Karpas-422 (cell line): ENCODE measurements at regions not wholly inside any gene's neighbourhood (a gene's known extent, or its start where the extent isn't known, plus 50 kb on each side); places are given as distances from the start of the nearest gene placed in this dataset.

ENCODE experiments used
- DNase-seq: peaks from one replicate; pipeline ENCODE4 v3.0.0-alpha.2; 2015
- H2AFZ ChIP-seq: fragments of 200-600 bp; sonication (generic); 2 replicates; pipeline ENCODE4 v1.6.1; 2014; ENCODE audit warnings: antibody characterized with exemption, low read length, mixed read lengths
- H3K27ac ChIP-seq: fragments of 200-600 bp; sonication (generic); 2 replicates; pipeline ENCODE4 v1.5.1; 2014; ENCODE audit warnings: mild to moderate bottlenecking, low read length, moderate library complexity
- H3K27me3 ChIP-seq: fragments of 200-600 bp; sonication (generic); 2 replicates; pipeline ENCODE4 v1.6.1; 2014; ENCODE audit warnings: low read length, mixed read lengths
- H3K36me3 ChIP-seq: fragments of 200-600 bp; sonication (generic); 2 replicates; pipeline ENCODE4 v1.6.1; 2014; ENCODE audit warnings: low read length, mixed read lengths; ENCODE audit not compliant: insufficient read depth
- H3K4me1 ChIP-seq: fragments of 200-600 bp; sonication (generic); 2 replicates; pipeline ENCODE4 v1.6.1; 2014; ENCODE audit warnings: mild to moderate bottlenecking, low read length, mixed read lengths
- H3K4me2 ChIP-seq: fragments of 200-600 bp; sonication (generic); 2 replicates; pipeline ENCODE4 v1.6.1; 2014; ENCODE audit warnings: low read length, low read depth, mild to moderate bottlenecking; ENCODE audit not compliant: poor library complexity, severe bottlenecking
- H3K4me3 ChIP-seq: fragments of 200-600 bp; sonication (generic); 2 replicates; pipeline ENCODE4 v1.5.1; 2014; ENCODE audit warnings: mild to moderate bottlenecking, antibody characterized with exemption, low read length, mixed read lengths
- H3K79me2 ChIP-seq: fragments of 200-600 bp; sonication (generic); 2 replicates; pipeline ENCODE4 v1.6.1; 2014; ENCODE audit warnings: mild to moderate bottlenecking, low read length, mixed read lengths
- H3K9ac ChIP-seq: fragments of 200-600 bp; sonication (generic); 2 replicates; pipeline ENCODE4 v1.6.0; 2014; ENCODE audit warnings: low read length
- H3K9me2 ChIP-seq: fragments of 200-600 bp; sonication (generic), shearing (Covaris generic); replicated peaks from 2 replicates; pipeline ENCODE4 v1.6.0; 2014; ENCODE audit warnings: mild to moderate bottlenecking, low read length, moderate library complexity; ENCODE audit not compliant: insufficient read depth
- H3K9me3 ChIP-seq: fragments of 300-700, 200-600 bp; sonication (generic); 2 replicates; pipeline ENCODE4 v1.6.1; 2014; ENCODE audit warnings: low read length, mixed read lengths
- H4K20me1 ChIP-seq: fragments of 200-600 bp; sonication (generic); 2 replicates; pipeline ENCODE4 v1.6.1; 2014; ENCODE audit warnings: mild to moderate bottlenecking, antibody characterized with exemption, low read length, low read depth; ENCODE audit not compliant: insufficient read depth

DNA sequence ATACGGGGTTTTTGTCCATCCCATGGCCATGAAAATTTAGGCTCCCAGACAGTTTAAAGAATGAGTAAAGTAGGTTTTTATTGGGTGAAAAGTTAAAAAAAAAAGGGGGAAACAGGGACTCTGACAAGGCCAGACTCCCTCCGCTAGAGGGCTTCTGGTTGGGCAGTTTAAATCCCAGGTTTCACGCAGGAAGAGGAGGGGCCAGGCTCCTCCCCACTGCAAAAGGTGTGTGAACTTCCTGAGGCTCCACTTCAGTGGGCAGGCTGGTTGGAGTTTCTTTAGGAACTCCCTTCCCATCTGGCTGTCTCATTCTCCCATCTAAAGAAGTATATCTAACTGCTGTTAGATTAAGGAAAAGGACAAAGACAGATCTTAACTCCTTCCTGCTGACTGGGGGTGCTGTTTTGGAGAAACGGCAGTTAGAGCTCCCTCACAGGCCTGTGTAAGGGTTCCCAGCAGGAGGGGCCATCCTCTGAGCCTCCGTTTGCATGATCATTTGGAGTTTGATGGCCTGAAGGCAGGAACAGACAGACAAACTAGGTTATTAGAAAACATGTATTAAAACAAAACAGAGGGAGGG is 1160.7 kb downstream of the CNTNAP5 start:
- Histone ChIP-seq H2AFZ (no peak overlapping the region), H3K27ac (no peak overlapping the region), H4K20me1 (no peaks in the 10 kb centered on the region)

DNA sequence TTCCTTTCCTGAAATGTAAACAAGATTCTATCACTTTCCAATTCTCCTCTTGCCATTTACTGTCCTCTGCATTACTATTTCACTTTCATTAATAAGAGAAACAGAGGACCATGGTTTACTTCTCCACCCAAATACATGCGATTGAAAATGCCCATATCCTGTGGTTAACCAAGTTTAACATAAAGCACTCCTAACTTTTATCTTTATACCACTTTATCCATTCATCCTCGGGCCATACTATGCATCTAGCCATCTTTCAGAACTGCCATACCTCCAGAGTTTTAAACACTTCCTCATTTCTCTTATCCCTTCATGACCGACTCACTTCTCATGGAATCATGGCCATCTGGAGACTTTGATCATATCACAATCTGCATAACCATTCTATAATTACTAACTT is 1182.3 kb downstream of the CNTNAP5 start:
- H4K20me1 ChIP-seq = no peaks in the 10 kb centered on the region
- DNase-seq = no peak
- H2AFZ ChIP-seq = no peak overlapping the region
- no peaks in the 10 kb centered on the region for H3K79me2 ChIP-seq
- no peak overlapping the region for H3K4me2 ChIP-seq
- no peak overlapping the region for H3K9ac ChIP-seq
- no peaks in the 10 kb centered on the region for H3K4me1 ChIP-seq
- no peaks in the 10 kb centered on the region for H3K9me2 ChIP-seq
- no peaks in the 10 kb centered on the region for H3K9me3 ChIP-seq
- H3K36me3 ChIP-seq = no peaks in the 10 kb centered on the region
- H3K27ac ChIP-seq = no peak overlapping the region
- H3K27me3 ChIP-seq = no peaks in the 10 kb centered on the region
- no peak overlapping the region for H3K4me3 ChIP-seq

More for the DNA sequence above, 1160.7 kb downstream of the CNTNAP5 start:
- H3K4me3 ChIP-seq = no peak overlapping the region
- no peaks in the 10 kb centered on the region for H3K9me2 ChIP-seq
- H3K27me3 ChIP-seq = no peaks in the 10 kb centered on the region
- no peak overlapping the region for H3K9ac ChIP-seq
- no peak for DNase-seq
- no peak overlapping the region for H3K4me2 ChIP-seq
- H3K36me3 ChIP-seq = no peaks in the 10 kb centered on the region
- no peaks in the 10 kb centered on the region for H3K79me2 ChIP-seq
- H3K9me3 ChIP-seq = no peaks in the 10 kb centered on the region
- H3K4me1 ChIP-seq = no peaks in the 10 kb centered on the region

DNA sequence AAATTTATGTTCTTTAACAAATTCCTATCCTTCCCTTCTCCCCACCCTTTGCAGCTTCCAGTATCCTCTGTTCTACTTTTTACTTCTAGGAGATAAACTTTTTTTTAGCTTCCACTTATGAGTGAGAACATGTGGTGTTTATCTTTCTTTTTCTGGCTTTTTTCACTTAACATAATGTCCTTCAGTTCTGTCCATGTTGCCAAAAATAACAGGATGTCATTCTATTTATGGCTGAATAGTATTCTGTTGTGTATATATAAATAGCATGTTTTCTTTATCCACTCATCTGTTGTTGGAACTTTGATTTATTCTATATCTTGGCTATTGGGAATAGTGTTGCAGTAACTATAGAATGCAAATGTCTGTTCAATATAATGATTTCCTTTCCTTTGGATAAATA is 1191.2 kb downstream of the CNTNAP5 start:
- no peaks in the 10 kb centered on the region for H3K27me3 ChIP-seq
- no peaks in the 10 kb centered on the region for H3K79me2 ChIP-seq
- H3K9ac ChIP-seq = no peak overlapping the region
- no peaks in the 10 kb centered on the region for H3K36me3 ChIP-seq
- no peaks in the 10 kb centered on the region for H3K4me1 ChIP-seq
- no peaks in the 10 kb centered on the region for H4K20me1 ChIP-seq
- no peak overlapping the region for H3K4me3 ChIP-seq
- H2AFZ ChIP-seq = no peak overlapping the region
- H3K27ac ChIP-seq = no peak overlapping the region
- no peaks in the 10 kb centered on the region for H3K9me2 ChIP-seq
- H3K4me2 ChIP-seq = no peak overlapping the region
- H3K9me3 ChIP-seq = no peaks in the 10 kb centered on the region
- DNase-seq = no peak

DNA sequence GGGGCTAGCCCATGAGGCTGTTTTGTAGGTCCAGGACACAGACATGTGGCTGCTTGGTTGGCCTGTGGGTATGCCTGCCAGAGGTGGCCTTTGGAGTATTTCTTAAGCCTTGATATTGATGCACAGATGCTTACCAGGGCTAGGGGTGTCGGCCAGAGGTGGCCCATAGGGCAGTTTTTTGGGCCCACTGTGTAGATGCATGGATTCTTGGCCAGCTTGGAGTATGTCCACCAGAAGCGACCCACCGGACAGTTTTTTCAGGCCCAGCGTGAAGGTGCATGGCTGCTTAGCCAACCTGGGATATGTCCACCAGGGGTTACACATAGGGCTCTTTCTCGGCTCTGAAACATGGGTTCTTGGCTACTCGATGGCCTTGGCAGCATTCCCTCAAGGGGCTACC is 1199.1 kb downstream of the CNTNAP5 start:
- Histone ChIP-seq H3K36me3 (no peaks in the 10 kb centered on the region), H4K20me1 (no peaks in the 10 kb centered on the region), H3K79me2 (no peaks in the 10 kb centered on the region), H3K4me3 (no peak overlapping the region), H3K27me3 (no peaks in the 10 kb centered on the region), H3K9ac (no peak overlapping the region), H3K27ac (no peak overlapping the region), H3K9me2 (no peaks in the 10 kb centered on the region), H3K9me3 (no peaks in the 10 kb centered on the region), H3K4me1 (no peaks in the 10 kb centered on the region), H2AFZ (no peak overlapping the region), H3K4me2 (no peak overlapping the region)
- DNase-seq = no peak

DNA sequence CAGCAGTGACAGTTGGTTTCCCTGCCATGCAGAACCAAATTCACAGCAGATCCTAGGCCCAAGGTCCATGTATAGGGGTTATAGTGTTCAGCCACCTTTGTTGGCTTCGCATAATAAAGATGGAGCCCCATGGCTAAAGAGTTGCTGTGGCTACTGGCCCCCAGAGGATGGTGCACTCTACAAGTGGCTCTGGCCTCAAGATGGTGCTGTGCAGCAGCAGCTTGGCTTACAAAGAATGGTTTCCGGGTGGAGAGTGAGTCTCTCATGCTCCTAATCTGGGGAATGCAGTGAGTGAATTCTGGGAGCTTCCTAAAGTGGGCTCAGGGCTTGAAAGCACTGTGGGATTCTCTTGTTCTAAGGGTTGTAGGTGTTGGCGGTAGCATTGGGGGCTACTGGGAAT is 1199.7 kb downstream of the CNTNAP5 start:
- peak; percentile 48 for DNase-seq
- H3K4me2 ChIP-seq = no peak overlapping the region
- no peak overlapping the region for H3K9ac ChIP-seq
- H3K36me3 ChIP-seq = no peaks in the 10 kb centered on the region
- H3K79me2 ChIP-seq = no peaks in the 10 kb centered on the region
- H2AFZ ChIP-seq = no peak overlapping the region
- H3K27me3 ChIP-seq = no peaks in the 10 kb centered on the region
- no peak overlapping the region for H3K4me3 ChIP-seq
- H3K27ac ChIP-seq = no peak overlapping the region
- H3K4me1 ChIP-seq = no peaks in the 10 kb centered on the region
- H4K20me1 ChIP-seq = no peaks in the 10 kb centered on the region
- no peaks in the 10 kb centered on the region for H3K9me3 ChIP-seq
- no peaks in the 10 kb centered on the region for H3K9me2 ChIP-seq

DNA sequence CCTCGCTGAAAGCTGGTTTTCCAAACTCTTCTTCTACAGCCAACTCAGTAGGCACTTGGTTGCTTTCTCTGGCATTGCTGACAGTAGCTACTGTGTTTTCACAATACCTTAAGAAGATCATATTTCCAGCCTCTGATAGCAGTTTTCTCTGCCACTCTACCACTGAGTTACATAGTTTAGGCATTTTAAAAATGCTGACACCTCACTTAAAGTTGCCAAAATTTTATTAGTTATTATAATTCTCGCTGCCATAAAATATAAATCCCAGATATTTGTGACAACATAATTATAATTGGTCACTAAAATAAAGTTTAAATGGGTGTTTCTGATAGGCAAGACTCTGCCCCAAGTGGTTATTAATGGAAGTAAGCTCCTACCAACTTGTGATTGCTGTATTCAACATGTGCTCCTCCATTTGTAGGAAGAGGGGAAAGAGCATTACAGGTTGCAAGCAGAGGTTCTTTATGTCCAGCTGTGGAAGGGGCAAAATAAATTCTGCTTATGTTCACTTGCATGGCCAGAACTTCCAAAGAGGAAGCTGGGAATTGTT is 1202.8 kb downstream of the CNTNAP5 start:
- Histone ChIP-seq H4K20me1 (no peaks in the 10 kb centered on the region), H2AFZ (no peak overlapping the region), H3K4me2 (no peak overlapping the region), H3K79me2 (no peaks in the 10 kb centered on the region), H3K4me3 (no peak overlapping the region), H3K9ac (no peak overlapping the region), H3K27ac (no peak overlapping the region), H3K4me1 (no peaks in the 10 kb centered on the region), H3K27me3 (no peaks in the 10 kb centered on the region), H3K9me3 (no peaks in the 10 kb centered on the region), H3K36me3 (no peaks in the 10 kb centered on the region), H3K9me2 (no peaks in the 10 kb centered on the region)
- no peak for DNase-seq

DNA sequence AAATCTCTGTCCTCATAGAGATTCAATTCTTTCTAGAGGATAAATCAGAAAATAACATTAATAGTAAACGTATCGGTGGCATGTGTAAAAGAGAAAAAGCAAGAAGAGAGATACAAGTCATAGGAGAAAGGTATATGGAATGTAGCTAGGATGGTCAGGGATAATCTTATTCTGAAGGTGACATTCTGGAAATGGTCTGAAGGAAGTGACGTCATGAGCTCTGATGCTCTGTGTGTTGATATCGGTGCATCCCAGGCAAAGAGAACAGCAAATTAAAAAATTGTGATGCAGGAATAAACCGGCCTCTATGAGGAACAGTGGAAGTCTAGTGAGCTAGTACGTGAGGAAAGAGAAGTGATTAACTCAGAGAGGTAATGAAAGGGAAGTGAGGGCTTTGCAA is 1215.8 kb downstream of the CNTNAP5 start:
- Histone ChIP-seq H3K9ac (no peak overlapping the region), H3K9me2 (no peaks in the 10 kb centered on the region), H3K36me3 (no peaks in the 10 kb centered on the region), H3K9me3 (no peaks in the 10 kb centered on the region), H3K4me1 (no peaks in the 10 kb centered on the region), H2AFZ (no peak overlapping the region), H4K20me1 (no peaks in the 10 kb centered on the region), H3K79me2 (no peaks in the 10 kb centered on the region), H3K4me3 (no peak overlapping the region), H3K4me2 (no peak overlapping the region), H3K27ac (no peak overlapping the region), H3K27me3 (no peaks in the 10 kb centered on the region)
- no peak for DNase-seq

DNA sequence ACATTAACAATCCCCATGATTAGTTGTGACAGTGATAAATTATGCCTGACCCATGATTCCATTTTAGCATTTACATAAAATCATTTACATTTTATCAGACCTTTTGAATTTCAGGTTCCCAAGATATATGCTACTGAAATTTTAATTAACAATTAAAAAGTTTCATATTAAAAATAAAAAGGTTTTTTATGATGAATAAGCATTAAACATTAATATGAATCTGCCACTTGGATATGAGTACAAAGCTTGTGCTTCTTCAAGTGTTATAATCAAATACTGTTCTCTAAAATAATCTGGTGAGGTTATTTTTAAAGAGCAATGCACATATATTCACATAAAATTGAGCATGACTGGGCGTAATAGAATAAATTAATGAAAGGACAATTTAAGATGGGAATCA is 1218.0 kb downstream of the CNTNAP5 start:
- Histone ChIP-seq H2AFZ (no peak overlapping the region), H3K36me3 (no peaks in the 10 kb centered on the region), H3K27me3 (no peaks in the 10 kb centered on the region), H3K4me2 (no peak overlapping the region), H3K9ac (no peak overlapping the region), H4K20me1 (no peaks in the 10 kb centered on the region), H3K27ac (no peak overlapping the region), H3K9me2 (no peaks in the 10 kb centered on the region), H3K4me3 (no peak overlapping the region), H3K4me1 (no peaks in the 10 kb centered on the region), H3K79me2 (no peaks in the 10 kb centered on the region), H3K9me3 (no peaks in the 10 kb centered on the region)
- no peak for DNase-seq
